SK-N-SH treated with all-trans-retinoic acid at 6 μM for 48 hours (cell line): ENCODE measurements at regions not wholly inside any gene's neighbourhood (a gene's known extent, or its start where the extent isn't known, plus 50 kb on each side); places are given as distances from the start of the nearest gene placed in this dataset.

Experiments used
- ARNTL ChIP-seq: fragments of 450-650 bp; formaldehyde crosslinking; IDR thresholded peaks from 2 replicates; pipeline ENCODE4 v1.5.0; 2020; ENCODE audit warnings: low read depth, mild to moderate bottlenecking, moderate library complexity, borderline replicate concordance
- CREB5 ChIP-seq: fragments of 250-450 bp; sonication (Bioruptor Pico); IDR thresholded peaks from 2 replicates; pipeline ENCODE4 v1.5.1; 2020; ENCODE audit warnings: low read depth, mild to moderate bottlenecking, moderate library complexity
- CSDC2 ChIP-seq: fragments of 250-450 bp; sonication (Bioruptor Pico); IDR thresholded peaks from 2 replicates; pipeline ENCODE4 v1.5.0; 2020; ENCODE audit warnings: mild to moderate bottlenecking, moderate library complexity
- CSRNP3 ChIP-seq: fragments of 250-450 bp; sonication (Bioruptor Pico); IDR thresholded peaks from 2 replicates; pipeline ENCODE4 v1.5.1; 2021; ENCODE audit warnings: mild to moderate bottlenecking, moderate library complexity
- PATZ1 ChIP-seq: fragments of 250-450 bp; sonication (Bioruptor Pico); IDR thresholded peaks from 2 replicates; pipeline ENCODE4 v1.8.0; 2020; ENCODE audit warnings: mild to moderate bottlenecking, moderate library complexity, borderline replicate concordance
- POU6F1 ChIP-seq: fragments of 250-450 bp; sonication (Bioruptor Pico); IDR thresholded peaks from 2 replicates; pipeline ENCODE4 v1.8.0; 2021; ENCODE audit warnings: low read depth, mild to moderate bottlenecking, moderate library complexity, borderline replicate concordance
- PPARA ChIP-seq: fragments of 250-450 bp; sonication (Bioruptor Pico); IDR thresholded peaks from 2 replicates; pipeline ENCODE4 v1.5.0; 2020; ENCODE audit warnings: mild to moderate bottlenecking, borderline replicate concordance
- RARB ChIP-seq: fragments of 250-450 bp; sonication (Bioruptor Pico); IDR thresholded peaks from 2 replicates; pipeline ENCODE4 v1.8.0; 2021; ENCODE audit warnings: mild to moderate bottlenecking, moderate library complexity
- SNAI2 ChIP-seq: fragments of 250-450 bp; sonication (Bioruptor Pico); IDR thresholded peaks from 2 replicates; pipeline ENCODE4 v1.5.0; 2020; ENCODE audit warnings: mild to moderate bottlenecking, moderate library complexity
- ZC3H10 ChIP-seq: fragments of 250-450 bp; sonication (Bioruptor Pico); IDR thresholded peaks from 2 replicates; pipeline ENCODE4 v1.5.1; 2021; ENCODE audit warnings: mild to moderate bottlenecking, moderate library complexity
- ZFP3 ChIP-seq: fragments of 250-450 bp; sonication (Bioruptor Pico); IDR thresholded peaks from 2 replicates; pipeline ENCODE4 v1.5.0; 2020; ENCODE audit warnings: mild to moderate bottlenecking, moderate library complexity
- ZNF565 ChIP-seq: fragments of 450-650 bp; formaldehyde crosslinking; conservative IDR thresholded peaks from 2 replicates; pipeline ENCODE4 v1.5.0; 2020; ENCODE audit warnings: low read depth, mild to moderate bottlenecking, moderate library complexity
- ZNF70 ChIP-seq: fragments of 450-650 bp; formaldehyde crosslinking; IDR thresholded peaks from 2 replicates; pipeline ENCODE4 v1.5.0; 2020; ENCODE audit warnings: mild to moderate bottlenecking, moderate library complexity

- TF ChIP-seq ZFP3 (CRISPR knock-in tag), result no peak
- TF ChIP-seq CREB5 (CRISPR knock-in tag), result no peak
- no peak for TF ChIP-seq ZNF70 (CRISPR knock-in tag)
- no peak for TF ChIP-seq RARB (CRISPR knock-in tag)
- TF ChIP-seq PPARA, result no peak
- TF ChIP-seq SNAI2, result no peak
- TF ChIP-seq CSDC2 (CRISPR knock-in tag), result no peak
- TF ChIP-seq ARNTL (CRISPR knock-in tag), result no peak
- TF ChIP-seq ZC3H10 (CRISPR knock-in tag), result no peak
- TF ChIP-seq CSRNP3 (CRISPR knock-in tag), result no peak
- TF ChIP-seq POU6F1 (CRISPR knock-in tag), result no peak
- no peak for TF ChIP-seq ZNF565 (CRISPR knock-in tag)
- TF ChIP-seq PATZ1 (CRISPR knock-in tag), result no peak
These were observed 491.6 kb upstream of the ID2 start for GRCh38 chr2:8190279-8190678.
